ENCODE measurements at regions not wholly inside any gene's neighbourhood (a gene's known extent, or its start where the extent isn't known, plus 50 kb on each side); places are given as distances from the start of the nearest gene placed in this dataset.

- no peak for TF ChIP-seq ARID4B (CRISPR knock-in tag; IDR thresholded peaks at IDR 0.05)
- TF ChIP-seq ETS2 (tag; IDR thresholded peaks at IDR 0.05; ENCODE audit: borderline replicate concordance, poor library complexity, severe bottlenecking): no peak
- no peak for TF ChIP-seq POLR2G (IDR thresholded peaks at IDR 0.05; ENCODE audit: low read depth, low read length)
Measured at GRCh38 chr2:198326431-198326830, 522.0 kb downstream of the PLCL1 start (continued).

- FAIRE-seq (no peak), ATAC-seq (no peak), DNase-seq (ENCODE audit: extremely low read depth in 1 of 4, low spot score in 3 of 4) (no peak)
- Histone ChIP-seq H3K4me1 (replicated peaks in 1 of 2; ENCODE audit: control insufficient read depth in 2 of 2, insufficient read depth in 2 of 2, low read length in 2 of 2) (no peaks in the 10 kb centered on the region), H3K4me3 (no peak overlapping the region), H3K27ac (ENCODE audit: extremely low read depth, low read depth, low read length) (no peak overlapping the region), H3K79me2 (ENCODE audit: control insufficient read depth, insufficient read depth, low read length) (no peaks in the 10 kb centered on the region), H3K9me3 (replicated peaks; ENCODE audit: control insufficient read depth, insufficient read depth, low read depth, low read length) (no peaks in the 10 kb centered on the region), H3K27me3 (ENCODE audit: control insufficient read depth in 2 of 2, insufficient read depth in 2 of 2, low read length in 2 of 2) (no peaks in the 10 kb centered on the region; a peak in 1 of 5 replicates), H3K9me1 (ENCODE audit: control insufficient read depth, insufficient read depth, low read length) (no peaks in the 10 kb centered on the region), H3K4me2 (ENCODE audit: insufficient read depth, low read length) (no peak overlapping the region), H4K20me1 (replicated peaks; ENCODE audit: control insufficient read depth, insufficient read depth, low read length) (no peaks in the 10 kb centered on the region; the same call in 1 of the 2 replicates), H3K36me3 (ENCODE audit: control insufficient read depth, insufficient read depth, low read length) (no peaks in the 10 kb centered on the region), H3K9ac (ENCODE audit: insufficient read depth in 1 of 2, low read depth in 2 of 2, low read length in 2 of 2) (no peak overlapping the region), H2AFZ (ENCODE audit: low read depth, low read length) (no peak overlapping the region)
- intact Hi-C loops (cut with micrococcal nuclease): no loop called here
- POLR2A ChIA-PET: no interaction called here
- WGBS (ENCODE audit: insufficient coverage, low coverage, missing lambda C conversion rate): 0% methylated on average over 2 of the region's 2 CpGs
- in situ Hi-C loops (cut with MboI): no loop called here
- no TSS peak for BruUV-seq (replicated peaks)
- CTCF ChIA-PET (ENCODE audit: low intra/inter-chr PET ratio): no interaction called here
- no peak for TF ChIP-seq ZSCAN29 (IDR thresholded peaks at IDR 0.05)
- no peak for TF ChIP-seq POLR2H (tag; IDR thresholded peaks at IDR 0.05; ENCODE audit: low read depth)
- TF ChIP-seq E2F4 (CRISPR knock-in tag; IDR thresholded peaks at IDR 0.05; ENCODE audit: low read depth): no peak
- no peak for TF ChIP-seq ELF1 (tag; IDR thresholded peaks at IDR 0.05)
- TF ChIP-seq ATF2 (CRISPR knock-in tag; IDR thresholded peaks at IDR 0.05): no peak
- TF ChIP-seq PRPF4 (IDR thresholded peaks at IDR 0.05; ENCODE audit: insufficient read depth, low read depth, low read length, poor library complexity, severe bottlenecking): no peak
- no peak for TF ChIP-seq TCF7L2 (IDR thresholded peaks at IDR 0.05; ENCODE audit: low read depth, low read length)
- TF ChIP-seq HNRNPUL1 (IDR thresholded peaks at IDR 0.05; ENCODE audit: low read length): no peak
- TF ChIP-seq HDAC1 (IDR thresholded peaks at IDR 0.05): no peak
Measured at GRCh38 chr2:198325359-198325758, 521.0 kb downstream of the PLCL1 start.
